ENCODE measurements at regions not wholly inside any gene's neighbourhood (a gene's known extent, or its start where the extent isn't known, plus 50 kb on each side); places are given as distances from the start of the nearest gene placed in this dataset.
A peak's percentile ranks its signal among the peaks of the same experiment; 100 is the strongest.

DNA sequence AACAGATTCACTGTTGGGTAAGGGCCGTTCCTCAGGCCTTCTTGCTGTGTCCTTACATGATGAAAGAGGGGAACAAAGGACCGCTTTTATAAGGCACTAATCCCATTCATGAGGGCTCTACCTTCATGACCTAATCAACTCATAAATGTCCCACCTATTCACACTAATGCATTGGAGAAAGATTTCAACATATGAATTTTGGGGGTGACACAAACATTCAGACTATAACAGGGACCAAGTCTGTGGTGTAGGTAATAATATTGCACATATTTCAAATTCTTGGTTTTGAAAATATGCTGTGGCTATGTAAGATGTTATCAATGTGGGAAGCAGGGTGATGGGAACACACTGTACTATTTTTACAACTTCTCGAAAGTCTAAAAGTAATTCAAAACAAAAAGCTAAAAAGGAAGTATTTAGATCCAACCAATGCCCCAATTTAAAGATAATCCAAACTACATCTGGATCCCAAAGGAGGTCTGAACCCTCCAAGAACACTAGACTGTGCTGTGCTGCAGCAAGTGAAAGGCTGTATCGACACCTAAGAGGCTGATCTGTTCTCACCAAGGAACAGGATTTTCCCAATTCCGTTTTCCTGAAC lies 82.4 kb upstream of the TGIF1 start:
- Histone ChIP-seq H2AFZ (replicated peaks) (no peak overlapping the region), H3K27me3 (no peaks in the 10 kb centered on the region)
- H3K27me3 Mint-ChIP-seq (ENCODE audit: insufficient read depth, low read depth), result peaks cover 2% of the 10 kb centered on the region

DNA sequence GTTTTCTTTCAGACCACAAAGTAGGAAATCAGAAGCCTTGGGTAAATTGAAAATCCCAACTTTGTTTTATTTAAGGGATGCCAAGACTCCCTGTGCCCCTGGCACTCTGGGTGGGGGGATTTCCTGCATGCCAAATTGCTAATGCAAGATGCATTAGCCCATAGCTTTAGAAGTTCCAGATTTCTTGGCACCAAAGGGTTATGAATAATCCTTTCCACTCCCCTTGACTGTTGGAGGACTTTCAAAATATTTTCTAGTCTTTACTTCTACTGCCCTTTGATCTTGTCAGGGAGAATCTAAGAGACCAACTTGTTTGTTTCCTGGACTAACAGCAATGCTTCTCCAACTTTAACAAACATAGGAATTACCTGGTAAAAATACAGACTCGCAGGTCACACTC lies 81.8 kb upstream of the TGIF1 start:
- Mint-ChIP-seq H3K4me1 (no peaks in the 10 kb centered on the region), H3K9me3 (no peaks in the 10 kb centered on the region), H3K36me3 (no peaks in the 10 kb centered on the region), H3K4me3 (no peak overlapping the region), H3K27ac (no peak overlapping the region), H3K27me3 (ENCODE audit: insufficient read depth, low read depth) (peaks cover 3% of the 10 kb centered on the region)
- no peak overlapping the region for H2AFZ ChIP-seq (replicated peaks)
- H3K4me3 ChIP-seq, result no peak overlapping the region
- TF ChIP-seq, protein P1, sequence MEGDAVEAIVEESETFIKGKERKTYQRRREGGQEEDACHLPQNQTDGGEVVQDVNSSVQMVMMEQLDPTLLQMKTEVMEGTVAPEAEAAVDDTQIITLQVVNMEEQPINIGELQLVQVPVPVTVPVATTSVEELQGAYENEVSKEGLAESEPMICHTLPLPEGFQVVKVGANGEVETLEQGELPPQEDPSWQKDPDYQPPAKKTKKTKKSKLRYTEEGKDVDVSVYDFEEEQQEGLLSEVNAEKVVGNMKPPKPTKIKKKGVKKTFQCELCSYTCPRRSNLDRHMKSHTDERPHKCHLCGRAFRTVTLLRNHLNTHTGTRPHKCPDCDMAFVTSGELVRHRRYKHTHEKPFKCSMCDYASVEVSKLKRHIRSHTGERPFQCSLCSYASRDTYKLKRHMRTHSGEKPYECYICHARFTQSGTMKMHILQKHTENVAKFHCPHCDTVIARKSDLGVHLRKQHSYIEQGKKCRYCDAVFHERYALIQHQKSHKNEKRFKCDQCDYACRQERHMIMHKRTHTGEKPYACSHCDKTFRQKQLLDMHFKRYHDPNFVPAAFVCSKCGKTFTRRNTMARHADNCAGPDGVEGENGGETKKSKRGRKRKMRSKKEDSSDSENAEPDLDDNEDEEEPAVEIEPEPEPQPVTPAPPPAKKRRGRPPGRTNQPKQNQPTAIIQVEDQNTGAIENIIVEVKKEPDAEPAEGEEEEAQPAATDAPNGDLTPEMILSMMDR (IDR thresholded peaks at IDR 0.05), result no peak
- no peak for TF ChIP-seq EZH2 (IDR thresholded peaks at IDR 0.05)
- no peak for TF ChIP-seq EZH2phosphoT487 (IDR thresholded peaks at IDR 0.05)
- H3K9ac ChIP-seq, result no peak overlapping the region
- no peaks in the 10 kb centered on the region for H3K79me2 ChIP-seq (ENCODE audit: low read depth)
- H4K20me1 ChIP-seq (ENCODE audit: low read depth), result no peaks in the 10 kb centered on the region
- H3K36me3 ChIP-seq, result no peaks in the 10 kb centered on the region
- DNase-seq (ENCODE audit: low spot score), result no peak
- H3K4me1 ChIP-seq, result no peaks in the 10 kb centered on the region
- no peaks in the 10 kb centered on the region for H3K27me3 ChIP-seq
- no peak overlapping the region for H3K4me2 ChIP-seq
- no peaks in the 10 kb centered on the region for H3F3A ChIP-seq (ENCODE audit: low read depth)
- no peaks in the 10 kb centered on the region for H3K9me3 ChIP-seq (ENCODE audit: low read depth)
- H3K27ac ChIP-seq, result no peak overlapping the region

More for the DNA sequence above, 82.4 kb upstream of the TGIF1 start:
- H3K27ac ChIP-seq, result no peak overlapping the region
- H3K36me3 ChIP-seq, result no peaks in the 10 kb centered on the region
- H3K4me3 ChIP-seq, result no peak overlapping the region
- H3K9ac ChIP-seq, result no peak overlapping the region
- H3K36me3 Mint-ChIP-seq, result no peaks in the 10 kb centered on the region
- no peaks in the 10 kb centered on the region for H3K9me3 ChIP-seq (ENCODE audit: low read depth)
- peak overlapping the region; percentile 61 for H3K27ac Mint-ChIP-seq
- H4K20me1 ChIP-seq (ENCODE audit: low read depth), result no peaks in the 10 kb centered on the region
- no peaks in the 10 kb centered on the region for H3K4me1 ChIP-seq
- H3K79me2 ChIP-seq (ENCODE audit: low read depth), result no peaks in the 10 kb centered on the region
- no peak overlapping the region for H3K4me2 ChIP-seq
- TF ChIP-seq, protein P1 (IDR thresholded peaks at IDR 0.05), result no peak
- TF ChIP-seq EZH2 (IDR thresholded peaks at IDR 0.05) (no peak), EZH2phosphoT487 (IDR thresholded peaks at IDR 0.05) (no peak)
- H3K9me3 Mint-ChIP-seq, result no peaks in the 10 kb centered on the region
- DNase-seq (ENCODE audit: low spot score), result no peak
- no peak overlapping the region for H3K4me3 Mint-ChIP-seq
- no peaks in the 10 kb centered on the region for H3K4me1 Mint-ChIP-seq
- H3F3A ChIP-seq (ENCODE audit: low read depth), result no peaks in the 10 kb centered on the region

DNA sequence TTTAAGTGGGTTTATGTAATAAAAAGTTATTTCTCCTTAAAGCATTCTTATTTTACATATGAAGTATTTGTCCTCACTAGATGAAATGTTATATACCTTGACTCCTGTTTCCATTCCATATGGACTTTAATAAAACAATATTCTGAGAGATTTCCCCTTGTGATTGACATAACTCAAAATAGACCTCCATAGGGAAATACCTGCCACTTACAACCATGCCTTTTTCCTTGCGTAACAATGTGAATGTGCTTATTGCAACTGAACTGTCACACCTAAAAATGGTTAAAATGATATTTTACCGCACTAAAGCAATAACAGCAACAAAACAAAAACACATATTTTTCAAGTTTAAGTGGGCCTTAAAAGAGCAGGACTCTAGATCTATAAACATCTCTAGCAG lies 70.3 kb upstream of the TGIF1 start:
- no peaks in the 10 kb centered on the region for H3K79me2 ChIP-seq (ENCODE audit: low read depth)
- Mint-ChIP-seq H3K27ac (no peak overlapping the region), H3K36me3 (no peaks in the 10 kb centered on the region), H3K4me1 (peaks cover 13% of the 10 kb centered on the region), H3K27me3 (ENCODE audit: insufficient read depth, low read depth) (peaks cover 3% of the 10 kb centered on the region), H3K4me3 (no peak overlapping the region), H3K9me3 (no peaks in the 10 kb centered on the region)
- H3F3A ChIP-seq (ENCODE audit: low read depth), result peaks cover 38% of the 10 kb centered on the region
- H3K27me3 ChIP-seq, result no peaks in the 10 kb centered on the region
- H2AFZ ChIP-seq (replicated peaks), result no peak overlapping the region
- TF ChIP-seq, protein P1 (IDR thresholded peaks at IDR 0.05), result no peak
- TF ChIP-seq EZH2 (IDR thresholded peaks at IDR 0.05), result no peak
- no peak for TF ChIP-seq EZH2phosphoT487 (IDR thresholded peaks at IDR 0.05)
- H3K4me3 ChIP-seq, result no peak overlapping the region
- peaks cover 30% of the 10 kb centered on the region for H3K4me1 ChIP-seq
- no peaks in the 10 kb centered on the region for H3K36me3 ChIP-seq
- H3K9me3 ChIP-seq (ENCODE audit: low read depth), result no peaks in the 10 kb centered on the region
- H3K4me2 ChIP-seq, result no peak overlapping the region
- no peaks in the 10 kb centered on the region for H4K20me1 ChIP-seq (ENCODE audit: low read depth)
- no peak overlapping the region for H3K27ac ChIP-seq
- DNase-seq (ENCODE audit: low spot score), result no peak
- no peak overlapping the region for H3K9ac ChIP-seq
